HepG2 (cell line): ENCODE measurements at regions not wholly inside any gene's neighbourhood (a gene's known extent, or its start where the extent isn't known, plus 50 kb on each side); places are given as distances from the start of the nearest gene placed in this dataset.

Source experiments
- ATRX ChIP-seq: sonication (generic); formaldehyde crosslinking; IDR thresholded peaks from 2 replicates; pipeline ENCODE4 v1.4.0; 2020; ENCODE audit warnings: missing genetic modification reagents, borderline replicate concordance
- BHLHE40 ChIP-seq: IDR thresholded peaks from 2 replicates; pipeline ENCODE4 v1.6.1; 2011; ENCODE audit warnings: low read length, improper control_type of control experiment
- BRF2 ChIP-seq: sonication (generic); formaldehyde crosslinking; IDR thresholded peaks from 2 replicates; pipeline ENCODE4 v1.8.1; 2022; ENCODE audit warnings: mild to moderate bottlenecking, missing genetic modification reagents
- ELF1 ChIP-seq: sonication (generic); formaldehyde crosslinking; IDR thresholded peaks from 2 replicates; pipeline ENCODE4 v1.4.0; 2020; ENCODE audit warnings: missing genetic modification reagents
- FOXJ3 ChIP-seq: sonication (generic); formaldehyde crosslinking; IDR thresholded peaks from 2 replicates; pipeline ENCODE4 v1.4.0; 2020; ENCODE audit warnings: missing genetic modification reagents, mild to moderate bottlenecking, borderline replicate concordance
- HMG20A ChIP-seq: IDR thresholded peaks from 2 replicates; pipeline ENCODE4 v1.6.1; 2016; ENCODE audit warnings: borderline replicate concordance
- HMG20B ChIP-seq: conservative IDR thresholded peaks from 2 replicates; pipeline ENCODE4 v1.6.1; 2016; ENCODE audit warnings: missing genetic modification reagents, missing compliant biosample characterization
- MED1 ChIP-seq: sonication (generic); formaldehyde crosslinking; IDR thresholded peaks from 2 replicates; pipeline ENCODE4 v1.4.0; 2020; ENCODE audit warnings: missing genetic modification reagents
- PAF1 ChIP-seq: IDR thresholded peaks from 2 replicates; pipeline ENCODE4 v1.6.1; 2016; ENCODE audit warnings: missing genetic modification reagents, missing compliant biosample characterization
- POLR2G ChIP-seq: fragments of 200-400 bp; formaldehyde crosslinking; IDR thresholded peaks from 2 replicates; pipeline ENCODE4 v1.6.1; 2018; ENCODE audit warnings: mild to moderate bottlenecking, low read depth, low read length, moderate library complexity
- SOX13 ChIP-seq, 3 experiments: fragments of 450-650 bp in 1 of 3; sonication (generic) in 1 of 3; formaldehyde crosslinking in 1 of 3; IDR thresholded peaks in 2 of 3; conservative IDR thresholded peaks in 1 of 3; 2 replicates each; pipeline versions ENCODE4 v1.5.0 to v1.6.1; 2016 to 2020; ENCODE audit warnings: antibody characterized with exemption in 1 of 3, mild to moderate bottlenecking in 1 of 3, missing compliant biosample characterization in 1 of 3, missing genetic modification reagents in 1 of 3, moderate library complexity in 1 of 3
- TCF7L2 ChIP-seq: IDR thresholded peaks from 2 replicates; pipeline ENCODE4 v1.6.1; 2011; ENCODE audit warnings: mild to moderate bottlenecking, low read depth, low read length, moderate library complexity
- ZBED4 ChIP-seq: sonication (generic); formaldehyde crosslinking; IDR thresholded peaks from 2 replicates; pipeline ENCODE4 v1.4.0; 2020; ENCODE audit warnings: missing genetic modification reagents, borderline replicate concordance
- ZBTB3 ChIP-seq: sonication (generic); formaldehyde crosslinking; IDR thresholded peaks from 2 replicates; pipeline ENCODE4 v1.4.0; 2020; ENCODE audit warnings: low read depth, mild to moderate bottlenecking, moderate library complexity, missing genetic modification reagents, borderline replicate concordance
- ZFP90 ChIP-seq: sonication (generic); formaldehyde crosslinking; IDR thresholded peaks from 2 replicates; pipeline ENCODE4 v1.8.0; 2022; ENCODE audit warnings: missing genetic modification reagents, mild to moderate bottlenecking, inconsistent platforms, borderline replicate concordance
- ZNF24 ChIP-seq: fragments of 450-650 bp; IDR thresholded peaks from 2 replicates; pipeline ENCODE4 v1.6.1; 2017; ENCODE audit warnings: antibody characterized with exemption, mild to moderate bottlenecking
- ZNF382 ChIP-seq: sonication (generic); formaldehyde crosslinking; IDR thresholded peaks from 2 replicates; pipeline ENCODE4 v1.5.0; 2020; ENCODE audit warnings: missing genetic modification reagents, mild to moderate bottlenecking, borderline replicate concordance
- TF ChIP-seq, protein P1 (sequence below): sonication (generic); formaldehyde crosslinking; IDR thresholded peaks from 2 replicates; pipeline ENCODE4 v1.5.0; 2020; ENCODE audit warnings: missing genetic modification reagents, mild to moderate bottlenecking, borderline replicate concordance
- TF ChIP-seq, protein P2 (sequence below): sonication (generic); formaldehyde crosslinking; IDR thresholded peaks from 2 replicates; pipeline ENCODE4 v1.5.0; 2020; ENCODE audit warnings: missing genetic modification reagents
- TF ChIP-seq, protein P3 (sequence below): sonication (generic); formaldehyde crosslinking; IDR thresholded peaks from 2 replicates; pipeline ENCODE4 v1.9.0; 2022; ENCODE audit warnings: missing genetic modification reagents, mild to moderate bottlenecking, borderline replicate concordance

DNA sequence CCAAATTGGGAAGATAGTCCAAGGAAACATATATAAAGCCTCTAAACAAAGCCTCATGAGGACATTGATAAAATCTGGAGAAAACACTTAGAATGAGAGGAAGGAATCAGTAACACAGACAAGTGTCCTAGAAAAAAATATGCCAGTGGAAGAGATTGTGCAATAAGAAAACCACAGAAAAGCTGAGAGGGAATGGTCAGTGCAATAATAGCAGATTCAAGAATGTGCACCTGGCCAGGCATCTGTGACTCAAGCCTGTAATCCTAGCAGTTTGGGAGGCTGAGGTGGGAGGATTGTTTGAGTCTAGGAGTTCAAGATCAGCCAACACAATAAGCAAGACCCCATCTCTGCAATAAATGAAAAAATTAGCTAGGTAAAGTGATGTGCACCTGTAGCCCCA is 691.2 kb upstream of the CDH6 start (continued):
- no peak for TF ChIP-seq ZBED4 (CRISPR knock-in tag)
- no peak for TF ChIP-seq HMG20B (CRISPR knock-in tag)
- no peak for TF ChIP-seq POLR2G
- no peak for TF ChIP-seq ZNF382
- TF ChIP-seq ATRX (CRISPR knock-in tag): no peak
- TF ChIP-seq PAF1 (CRISPR knock-in tag): no peak
- no peak for TF ChIP-seq MED1 (CRISPR knock-in tag)
- no peak for TF ChIP-seq FOXJ3 (CRISPR knock-in tag)
- TF ChIP-seq BHLHE40: no peak
- TF ChIP-seq ZBTB3 (CRISPR knock-in tag): no peak
- peak; percentile 60; the same call in 1 of the 2 replicates for TF ChIP-seq HMG20A (CRISPR knock-in tag)
- no peak for TF ChIP-seq ZNF24
- no peak for TF ChIP-seq ELF1
- TF ChIP-seq, protein P1, sequence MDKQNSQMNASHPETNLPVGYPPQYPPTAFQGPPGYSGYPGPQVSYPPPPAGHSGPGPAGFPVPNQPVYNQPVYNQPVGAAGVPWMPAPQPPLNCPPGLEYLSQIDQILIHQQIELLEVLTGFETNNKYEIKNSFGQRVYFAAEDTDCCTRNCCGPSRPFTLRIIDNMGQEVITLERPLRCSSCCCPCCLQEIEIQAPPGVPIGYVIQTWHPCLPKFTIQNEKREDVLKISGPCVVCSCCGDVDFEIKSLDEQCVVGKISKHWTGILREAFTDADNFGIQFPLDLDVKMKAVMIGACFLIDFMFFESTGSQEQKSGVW (CRISPR knock-in tag): no peak
- no peak for TF ChIP-seq ZFP90
- TF ChIP-seq, protein P2, sequence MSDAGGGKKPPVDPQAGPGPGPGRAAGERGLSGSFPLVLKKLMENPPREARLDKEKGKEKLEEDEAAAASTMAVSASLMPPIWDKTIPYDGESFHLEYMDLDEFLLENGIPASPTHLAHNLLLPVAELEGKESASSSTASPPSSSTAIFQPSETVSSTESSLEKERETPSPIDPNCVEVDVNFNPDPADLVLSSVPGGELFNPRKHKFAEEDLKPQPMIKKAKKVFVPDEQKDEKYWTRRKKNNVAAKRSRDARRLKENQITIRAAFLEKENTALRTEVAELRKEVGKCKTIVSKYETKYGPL (CRISPR knock-in tag): no peak
- no peak for TF ChIP-seq BRF2 (CRISPR knock-in tag)
- TF ChIP-seq, protein P3, sequence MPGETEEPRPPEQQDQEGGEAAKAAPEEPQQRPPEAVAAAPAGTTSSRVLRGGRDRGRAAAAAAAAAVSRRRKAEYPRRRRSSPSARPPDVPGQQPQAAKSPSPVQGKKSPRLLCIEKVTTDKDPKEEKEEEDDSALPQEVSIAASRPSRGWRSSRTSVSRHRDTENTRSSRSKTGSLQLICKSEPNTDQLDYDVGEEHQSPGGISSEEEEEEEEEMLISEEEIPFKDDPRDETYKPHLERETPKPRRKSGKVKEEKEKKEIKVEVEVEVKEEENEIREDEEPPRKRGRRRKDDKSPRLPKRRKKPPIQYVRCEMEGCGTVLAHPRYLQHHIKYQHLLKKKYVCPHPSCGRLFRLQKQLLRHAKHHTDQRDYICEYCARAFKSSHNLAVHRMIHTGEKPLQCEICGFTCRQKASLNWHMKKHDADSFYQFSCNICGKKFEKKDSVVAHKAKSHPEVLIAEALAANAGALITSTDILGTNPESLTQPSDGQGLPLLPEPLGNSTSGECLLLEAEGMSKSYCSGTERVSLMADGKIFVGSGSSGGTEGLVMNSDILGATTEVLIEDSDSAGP (CRISPR knock-in tag): no peak
- no peak for TF ChIP-seq SOX13 (IDR thresholded peaks at IDR 0.05)
- peak in 1 of 2 experiments; percentile 21; a peak in 1 of 4 replicates for TF ChIP-seq SOX13 (CRISPR knock-in tag; conservative IDR thresholded peaks at IDR 0.05 in 1 of 2, IDR thresholded peaks at IDR 0.05 in 1 of 2)
- no peak for TF ChIP-seq TCF7L2
